ENCODE measurements at regions not wholly inside any gene's neighbourhood (a gene's known extent, or its start where the extent isn't known, plus 50 kb on each side); places are given as distances from the start of the nearest gene placed in this dataset.

GRCh38 chr1:201591348-201591747 is 52.4 kb downstream of the NAV1 start:
- CTCF ChIA-PET, result interaction anchor here (0.7 to 1.5 kb wide), 6 partner anchors 19 to 228 kb away, joined by 3 to 6 read pairs (median 4); no protein-coding TSS in a partner anchor
- H3K79me2 ChIP-seq (ENCODE audit: insufficient read depth), result peaks cover 90% of the 10 kb centered on the region
- no peak overlapping the region for H3K4me3 ChIP-seq (ENCODE audit: low read depth in 2 of 2, low read length in 1 of 2)
- H3K9me2 ChIP-seq, result no peaks in the 10 kb centered on the region
- H4K20me1 ChIP-seq (ENCODE audit: insufficient read depth), result peaks cover 21% of the 10 kb centered on the region
- 100% methylated on average over 1 of the region's 2 CpGs for WGBS (ENCODE audit: low lambda C conversion rate)
- H3F3A ChIP-seq (replicated peaks; ENCODE audit: insufficient read depth), result peaks cover 68% of the 10 kb centered on the region
- H3K9me3 ChIP-seq, result no peaks in the 10 kb centered on the region
- H3K27me3 ChIP-seq (ENCODE audit: insufficient read depth), result no peaks in the 10 kb centered on the region
- peak overlapping the region in 1 of 2 experiments; percentile 98; a peak in 1 of 4 replicates for H3K27ac ChIP-seq (ENCODE audit: low read depth in 2 of 2, low read length in 1 of 2)
- H3K36me3 ChIP-seq (replicated peaks in 1 of 2; ENCODE audit: control insufficient read depth in 1 of 2, insufficient read depth in 2 of 2, low read length in 1 of 2), result peaks cover 24 to 74% of the 10 kb centered on the region in 2 experiments
- no peak overlapping the region for H3K9ac ChIP-seq
- TF ChIP-seq RXRA (IDR thresholded peaks at IDR 0.05; ENCODE audit: borderline replicate concordance, low read depth) (no peak), TEAD4 (IDR thresholded peaks at IDR 0.05; ENCODE audit: borderline replicate concordance, insufficient read depth) (no peak), NRF1 (IDR thresholded peaks at IDR 0.05; ENCODE audit: low read depth, low read length) (no peak), GATA2 (CRISPR knock-in tag; IDR thresholded peaks at IDR 0.05) (no peak), FOSL2 (IDR thresholded peaks at IDR 0.05; ENCODE audit: borderline replicate concordance, low read depth) (no peak), RFX5 (IDR thresholded peaks at IDR 0.05; ENCODE audit: low read length) (no peak), CTCF (IDR thresholded peaks at IDR 0.05) (no peak), EZH2phosphoT487 (IDR thresholded peaks at IDR 0.05; ENCODE audit: borderline replicate concordance, low read depth) (no peak), RAD21 (IDR thresholded peaks at IDR 0.05; ENCODE audit: low read length) (no peak)
- DNase-seq, result no peak
- peaks cover 34 to 38% of the 10 kb centered on the region in 2 experiments for H3K4me1 ChIP-seq (ENCODE audit: control insufficient read depth in 1 of 2, insufficient read depth in 2 of 2, low read depth in 1 of 2, low read length in 1 of 2)
- POLR2A ChIA-PET, result interaction anchor here (0.5 kb wide), 1 partner anchor 358 kb away, joined by 3 read pairs; no protein-coding TSS in a partner anchor
- no peak overlapping the region for H2AFZ ChIP-seq (ENCODE audit: low read depth)
- H3K4me2 ChIP-seq, result no peak overlapping the region

- peaks cover 24 to 75% of the 10 kb centered on the region in 2 experiments for H3K36me3 ChIP-seq (replicated peaks in 1 of 2; ENCODE audit: control insufficient read depth in 1 of 2, insufficient read depth in 2 of 2, low read length in 1 of 2)
- H3K4me3 ChIP-seq (ENCODE audit: low read depth in 2 of 2, low read length in 1 of 2), result no peak overlapping the region
- H4K20me1 ChIP-seq (ENCODE audit: insufficient read depth), result peaks cover 23% of the 10 kb centered on the region
- H2AFZ ChIP-seq (ENCODE audit: low read depth), result no peak overlapping the region
- no peaks in the 10 kb centered on the region for H3K9me3 ChIP-seq
- H3K9me2 ChIP-seq, result no peaks in the 10 kb centered on the region
- TF ChIP-seq EZH2phosphoT487 (IDR thresholded peaks at IDR 0.05; ENCODE audit: borderline replicate concordance, low read depth) (no peak), NFIC (IDR thresholded peaks at IDR 0.05; ENCODE audit: borderline replicate concordance) (no peak), TCF12 (IDR thresholded peaks at IDR 0.05) (no peak), ZBTB33 (IDR thresholded peaks at IDR 0.05; ENCODE audit: borderline replicate concordance, low read depth) (no peak), FOSL2 (IDR thresholded peaks at IDR 0.05; ENCODE audit: borderline replicate concordance, low read depth) (no peak), IRF3 (IDR thresholded peaks at IDR 0.05; ENCODE audit: low read depth, low read length) (no peak), ELF1 (IDR thresholded peaks at IDR 0.05) (no peak), CHD2 (IDR thresholded peaks at IDR 0.05; ENCODE audit: low read length, partially characterized antibody) (no peak), RFX5 (IDR thresholded peaks at IDR 0.05; ENCODE audit: low read length) (no peak), USF2 (IDR thresholded peaks at IDR 0.05; ENCODE audit: borderline replicate concordance, low read depth, low read length) (no peak)
- H3K27me3 ChIP-seq (ENCODE audit: insufficient read depth), result no peaks in the 10 kb centered on the region
- CTCF ChIA-PET, result interaction anchor here (0.9 to 1.5 kb wide), 4 partner anchors 64 to 201 kb away, joined by 4 to 6 read pairs (median 5); no protein-coding TSS in a partner anchor
- WGBS (ENCODE audit: low lambda C conversion rate), result 100% methylated on average over 3 of the region's 3 CpGs
- POLR2A ChIA-PET, result interaction anchor here (0.5 kb wide), 1 partner anchor 358 kb away, joined by 3 read pairs; no protein-coding TSS in a partner anchor
- peak overlapping the region; percentile 91 to 98; a peak in 3 of 4 replicates for H3K27ac ChIP-seq (ENCODE audit: low read depth in 2 of 2, low read length in 1 of 2)
- peaks cover 90% of the 10 kb centered on the region for H3K79me2 ChIP-seq (ENCODE audit: insufficient read depth)
- H3K9ac ChIP-seq, result no peak overlapping the region
- peaks cover 33 to 37% of the 10 kb centered on the region in 2 experiments for H3K4me1 ChIP-seq (ENCODE audit: control insufficient read depth in 1 of 2, insufficient read depth in 2 of 2, low read depth in 1 of 2, low read length in 1 of 2)
- H3F3A ChIP-seq (replicated peaks; ENCODE audit: insufficient read depth), result peaks cover 64% of the 10 kb centered on the region
- H3K4me2 ChIP-seq, result peak overlapping the region; percentile 71; the same call in 1 of the 2 replicates
- no peak for DNase-seq
Measured at GRCh38 chr1:201591981-201592380, 53.1 kb downstream of the NAV1 start.
